AG04450 (cell line): ENCODE measurements at regions not wholly inside any gene's neighbourhood (a gene's known extent, or its start where the extent isn't known, plus 50 kb on each side); places are given as distances from the start of the nearest gene placed in this dataset.

Source experiments
- CTCF ChIA-PET: fragments of 300-600, 350-600 bp; formaldehyde crosslinking; extraction: SDS; loops from one replicate; lab custom pipeline; 2022; ENCODE audit warnings: antibody characterized with exemption, inconsistent platforms; lab: Charles Lee
- POLR2A ChIA-PET: fragments of 350-600 bp; formaldehyde crosslinking; extraction: SDS; loops from one replicate; lab custom pipeline; 2021; ENCODE audit warnings: antibody characterized with exemption, inconsistent platforms; lab: Yijun Ruan, JAX
- DNase-seq: peaks from one replicate; pipeline ENCODE4 v3.0.0-alpha.2; 2011; ENCODE audit warnings: low read depth, low spot score
- H3K27ac ChIP-seq: one replicate; pipeline ENCODE4 v1.5.1; 2012; ENCODE audit warnings: low read depth, low read length, control low read depth
- H3K27me3 ChIP-seq: one replicate; pipeline ENCODE4 v1.6.0; 2012; ENCODE audit warnings: low read length; ENCODE audit not compliant: control insufficient read depth, insufficient read depth
- H3K4me3 ChIP-seq: 2 replicates; pipeline ENCODE4 v1.5.1; 2011; ENCODE audit warnings: mild to moderate bottlenecking, low read depth, low read length, control low read depth
- H3K9me3 ChIP-seq: 2 replicates; pipeline ENCODE4 v1.5.1; 2012; ENCODE audit warnings: low read length; ENCODE audit not compliant: control insufficient read depth, insufficient read depth
- CTCF ChIP-seq: IDR thresholded peaks from 2 replicates; pipeline ENCODE4 v1.5.1; 2011; ENCODE audit warnings: low read depth, low read length, control low read depth, inconsistent platforms

GRCh38 chr6:154617175-154617574 is 106.7 kb upstream of the CNKSR3 start:
- Histone ChIP-seq H3K27ac (no peak overlapping the region), H3K9me3 (no peaks in the 10 kb centered on the region; the same call in 1 of the 2 replicates), H3K4me3 (no peak overlapping the region), H3K27me3 (no peaks in the 10 kb centered on the region)
- TF ChIP-seq CTCF, result no peak
- DNase-seq, result no peak
- POLR2A ChIA-PET, result no interaction called here
- CTCF ChIA-PET, result interaction anchor here (1.0 kb wide), 1 partner anchor 28 kb away, joined by 3 read pairs; no protein-coding TSS in a partner anchor

GRCh38 chr6:154619146-154619545 is 108.7 kb upstream of the CNKSR3 start:
- ChIA-PET CTCF (interaction anchor here (0.6 kb wide), 1 partner anchor 64 kb away, joined by 3 read pairs; no protein-coding TSS in a partner anchor), POLR2A (no interaction called here)
- DNase-seq, result no peak
- Histone ChIP-seq H3K9me3 (no peaks in the 10 kb centered on the region; the same call in 1 of the 2 replicates), H3K27me3 (no peaks in the 10 kb centered on the region), H3K4me3 (no peak overlapping the region), H3K27ac (no peak overlapping the region)
- TF ChIP-seq CTCF, result no peak

- H3K27me3 ChIP-seq, result no peaks in the 10 kb centered on the region
- no peak overlapping the region for H3K27ac ChIP-seq
- TF ChIP-seq CTCF, result no peak
- DNase-seq, result no peak
- no peak overlapping the region for H3K4me3 ChIP-seq
- POLR2A ChIA-PET, result no interaction called here
- CTCF ChIA-PET, result no interaction called here
- no peaks in the 10 kb centered on the region for H3K9me3 ChIP-seq
These were observed 111.2 kb upstream of the CNKSR3 start for GRCh38 chr6:154621686-154622085.

GRCh38 chr6:154622618-154623336 is 110.4 kb upstream of the SCAF8 start:
- ChIA-PET CTCF (interaction anchor here (0.6 kb wide), 1 partner anchor 149 kb away, joined by 3 read pairs; no protein-coding TSS in a partner anchor), POLR2A (no interaction called here)
- no peaks in the 10 kb centered on the region for H3K9me3 ChIP-seq
- no peak for TF ChIP-seq CTCF
- no peak overlapping the region for H3K4me3 ChIP-seq
- H3K27ac ChIP-seq, result no peak overlapping the region
- no peak for DNase-seq
- H3K27me3 ChIP-seq, result no peaks in the 10 kb centered on the region

GRCh38 chr6:154623391-154623790 is 109.8 kb upstream of the SCAF8 start:
- H3K4me3 ChIP-seq, result no peak overlapping the region
- TF ChIP-seq CTCF, result no peak
- H3K9me3 ChIP-seq, result no peaks in the 10 kb centered on the region
- ChIA-PET POLR2A (no interaction called here), CTCF (interaction anchor here (0.6 kb wide), 1 partner anchor 150 kb away, joined by 3 read pairs; no protein-coding TSS in a partner anchor)
- no peak for DNase-seq
- no peak overlapping the region for H3K27ac ChIP-seq
- H3K27me3 ChIP-seq, result no peaks in the 10 kb centered on the region
